PC-9 (cell line): ENCODE measurements at regions not wholly inside any gene's neighbourhood (a gene's known extent, or its start where the extent isn't known, plus 50 kb on each side); places are given as distances from the start of the nearest gene placed in this dataset.

Experiments used
- BruUV-seq: library from RNA; stranded (reverse); fragments of 400-500 nt; replicated peaks from 2 replicates; lab custom pipeline; 2021; lab: Mats Ljungman, UMichigan
- CTCF ChIA-PET: fragments of 300-600 bp; sonication (Branson Sonifier 250); formaldehyde crosslinking; loops from one replicate; lab custom pipeline; 2022; ENCODE audit warnings: antibody characterized with exemption; lab: Charles Lee
- POLR2A ChIA-PET: fragments of 300-600 bp; sonication (Branson Sonifier 250); formaldehyde crosslinking; loops from one replicate; lab custom pipeline; 2022; ENCODE audit warnings: antibody characterized with exemption; ENCODE audit not compliant: unreplicated experiment; lab: Charles Lee
- DNase-seq, 2 experiments: peaks; one replicate each; pipeline versions ENCODE4 v3.0.0 to v3.0.0-alpha.2; 2015 to 2022; ENCODE audit warnings: mixed read lengths in 1 of 2
- H2AFZ ChIP-seq: fragments of 200-600 bp; sonication (generic); 2 replicates; pipeline ENCODE4 v1.8.1; 2017; ENCODE audit warnings: antibody characterized with exemption
- H3F3A ChIP-seq: fragments of 200-600 bp; sonication (generic); 2 replicates; pipeline ENCODE4 v1.8.1; 2017; ENCODE audit warnings: antibody characterized with exemption, mild to moderate bottlenecking, low read depth; ENCODE audit not compliant: insufficient read depth
- H3K27ac ChIP-seq: fragments of 200-600 bp; sonication (generic); 2 replicates; pipeline ENCODE4 v1.6.1; 2016; ENCODE audit warnings: mixed run types
- H3K27me3 ChIP-seq: fragments of 200-600 bp; sonication (generic); 2 replicates; pipeline ENCODE4 v1.6.1; 2016; ENCODE audit warnings: low read depth, mixed run types; ENCODE audit not compliant: insufficient read depth
- H3K36me3 ChIP-seq: fragments of 200-600 bp; sonication (generic); 2 replicates; pipeline ENCODE4 v1.6.1; 2016; ENCODE audit warnings: low read depth, mixed run types
- H3K4me1 ChIP-seq: fragments of 200-600 bp; sonication (generic); replicated peaks from 2 replicates; pipeline ENCODE4 v1.6.1; 2016; ENCODE audit warnings: mixed run types; ENCODE audit not compliant: insufficient read depth
- H3K4me2 ChIP-seq: fragments of 200-600 bp; sonication (generic); 2 replicates; pipeline ENCODE4 v1.6.1; 2017; ENCODE audit warnings: mixed run types
- H3K4me3 ChIP-seq: fragments of 200-600 bp; sonication (generic); 2 replicates; pipeline ENCODE4 v1.6.1; 2016; ENCODE audit warnings: mixed run types
- H3K79me2 ChIP-seq: fragments of 200-600 bp; sonication (generic); 2 replicates; pipeline ENCODE4 v1.6.1; 2017; ENCODE audit warnings: low read depth, mixed run types
- H3K9me2 ChIP-seq: fragments of 200-600 bp; sonication (generic); 2 replicates; pipeline ENCODE4 v1.8.1; 2017; ENCODE audit warnings: mild to moderate bottlenecking; ENCODE audit not compliant: insufficient read depth
- H3K9me3 ChIP-seq: fragments of 200-600 bp; sonication (generic); 2 replicates; pipeline ENCODE4 v1.8.1; 2016; ENCODE audit warnings: low read depth; ENCODE audit not compliant: insufficient read depth
- H4K20me1 ChIP-seq: fragments of 200-600 bp; sonication (generic); 2 replicates; pipeline ENCODE4 v1.8.1; 2017; ENCODE audit not compliant: insufficient read depth
- EZH2 ChIP-seq: fragments of 200-600 bp; sonication (generic); IDR thresholded peaks from 2 replicates; pipeline ENCODE4 v1.8.0; 2017; ENCODE audit warnings: antibody characterized with exemption, low read depth
- intact Hi-C: fragments of 100-400 bp; cut with micrococcal nuclease; formaldehyde crosslinking; loops from one replicate; pipeline ENCODE4 v1.10.0; 2022; ENCODE audit not compliant: unreplicated experiment
- TF ChIP-seq, protein P1 (sequence below): fragments of 200-600 bp; sonication (generic); conservative IDR thresholded peaks from 2 replicates; pipeline ENCODE4 v1.6.1; 2017; ENCODE audit warnings: mixed run types, antibody characterized with exemption, mild to moderate bottlenecking, moderate library complexity

DNA sequence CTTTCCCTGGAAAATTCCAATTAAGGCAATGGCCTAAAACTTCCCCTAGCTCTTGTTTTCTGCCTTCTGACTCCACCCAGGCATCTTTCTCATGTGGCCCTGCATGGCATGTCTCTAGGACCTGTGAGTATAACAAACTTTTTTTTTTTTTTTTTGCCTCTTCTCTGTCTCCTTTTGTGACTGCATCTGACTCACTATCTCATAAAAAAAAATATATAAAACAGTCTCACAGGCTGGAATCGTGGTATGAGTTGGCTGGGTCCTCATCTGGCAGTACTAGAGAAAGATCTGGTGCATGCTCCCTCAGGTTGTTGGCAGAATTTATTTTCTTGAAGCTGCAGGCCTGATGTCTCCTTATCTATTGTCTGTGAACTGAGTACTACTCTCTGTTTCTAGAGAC lies 313.9 kb downstream of the TECRL start:
- no TSS peak for BruUV-seq
- H3K27ac ChIP-seq: no peak overlapping the region
- CTCF ChIA-PET: no interaction called here
- no peaks in the 10 kb centered on the region for H3K4me1 ChIP-seq
- no peak overlapping the region for H3K4me2 ChIP-seq
- no peaks in the 10 kb centered on the region for H3K27me3 ChIP-seq
- no peaks in the 10 kb centered on the region for H3K79me2 ChIP-seq
- H2AFZ ChIP-seq: no peak overlapping the region
- H3K9me3 ChIP-seq: no peaks in the 10 kb centered on the region
- H3K9me2 ChIP-seq: no peaks in the 10 kb centered on the region
- POLR2A ChIA-PET: interaction anchor here (0.6 kb wide), 1 partner anchor 22 kb away, joined by 3 read pairs; no protein-coding TSS in a partner anchor
- no peaks in the 10 kb centered on the region for H3F3A ChIP-seq
- intact Hi-C loops: no loop called here
- no peak overlapping the region for H3K4me3 ChIP-seq
- no peak for DNase-seq
- TF ChIP-seq EZH2: no peak
- TF ChIP-seq, protein P1, sequence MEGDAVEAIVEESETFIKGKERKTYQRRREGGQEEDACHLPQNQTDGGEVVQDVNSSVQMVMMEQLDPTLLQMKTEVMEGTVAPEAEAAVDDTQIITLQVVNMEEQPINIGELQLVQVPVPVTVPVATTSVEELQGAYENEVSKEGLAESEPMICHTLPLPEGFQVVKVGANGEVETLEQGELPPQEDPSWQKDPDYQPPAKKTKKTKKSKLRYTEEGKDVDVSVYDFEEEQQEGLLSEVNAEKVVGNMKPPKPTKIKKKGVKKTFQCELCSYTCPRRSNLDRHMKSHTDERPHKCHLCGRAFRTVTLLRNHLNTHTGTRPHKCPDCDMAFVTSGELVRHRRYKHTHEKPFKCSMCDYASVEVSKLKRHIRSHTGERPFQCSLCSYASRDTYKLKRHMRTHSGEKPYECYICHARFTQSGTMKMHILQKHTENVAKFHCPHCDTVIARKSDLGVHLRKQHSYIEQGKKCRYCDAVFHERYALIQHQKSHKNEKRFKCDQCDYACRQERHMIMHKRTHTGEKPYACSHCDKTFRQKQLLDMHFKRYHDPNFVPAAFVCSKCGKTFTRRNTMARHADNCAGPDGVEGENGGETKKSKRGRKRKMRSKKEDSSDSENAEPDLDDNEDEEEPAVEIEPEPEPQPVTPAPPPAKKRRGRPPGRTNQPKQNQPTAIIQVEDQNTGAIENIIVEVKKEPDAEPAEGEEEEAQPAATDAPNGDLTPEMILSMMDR: no peak
- no peaks in the 10 kb centered on the region for H4K20me1 ChIP-seq
- no peaks in the 10 kb centered on the region for H3K36me3 ChIP-seq

DNA sequence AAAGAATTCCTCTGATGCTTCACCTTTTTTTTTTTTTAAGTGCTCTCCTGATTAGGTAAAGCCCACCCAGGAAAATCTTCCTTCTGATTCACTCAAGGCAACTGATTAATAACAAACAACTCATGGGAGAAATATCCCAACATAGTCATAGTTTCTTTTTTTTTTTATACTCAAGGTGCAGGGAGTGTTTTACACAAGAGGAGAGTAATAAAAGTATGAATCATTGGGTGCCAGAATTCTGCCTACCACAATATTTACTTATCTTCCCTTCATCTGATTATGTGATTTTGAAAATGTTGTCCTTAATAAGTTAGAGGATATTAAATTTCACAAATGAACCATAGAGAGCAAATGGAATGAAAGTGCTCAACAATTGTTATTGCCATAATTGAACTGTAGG lies 329.9 kb downstream of the TECRL start:
- DNase-seq: no peak
- Histone ChIP-seq H4K20me1 (no peaks in the 10 kb centered on the region), H3K4me1 (no peaks in the 10 kb centered on the region), H3K4me3 (no peak overlapping the region), H3K4me2 (no peak overlapping the region), H3F3A (no peaks in the 10 kb centered on the region), H3K27me3 (no peaks in the 10 kb centered on the region), H3K36me3 (no peaks in the 10 kb centered on the region), H3K79me2 (no peaks in the 10 kb centered on the region), H3K9me2 (no peaks in the 10 kb centered on the region), H3K9me3 (no peaks in the 10 kb centered on the region), H2AFZ (no peak overlapping the region), H3K27ac (no peak overlapping the region)
- CTCF ChIA-PET: no interaction called here
- intact Hi-C loops: no loop called here
- POLR2A ChIA-PET: no interaction called here
- BruUV-seq: no TSS peak
- TF ChIP-seq, protein P1: no peak
- TF ChIP-seq EZH2: no peak

DNA sequence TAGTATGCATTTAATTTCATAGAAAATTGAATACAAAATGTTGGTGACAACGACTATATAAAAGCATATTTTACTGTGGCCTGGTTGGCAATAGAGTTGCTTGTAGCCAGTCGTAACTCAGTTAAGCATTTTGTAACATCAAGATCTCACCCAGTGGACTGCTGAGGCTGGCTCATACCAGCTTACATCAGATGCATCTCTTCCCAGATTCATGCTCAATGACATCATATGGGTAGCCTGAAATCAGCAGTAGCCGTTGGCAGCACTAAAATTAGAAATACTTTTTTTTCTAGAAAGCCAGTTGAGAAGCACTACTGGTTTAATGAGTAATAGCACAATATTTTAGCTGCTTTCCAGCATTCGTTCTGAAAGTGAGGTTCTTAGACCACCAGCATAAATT lies 341.2 kb downstream of the TECRL start:
- Histone ChIP-seq H3K79me2 (no peaks in the 10 kb centered on the region), H3K27me3 (no peaks in the 10 kb centered on the region), H3K9me2 (no peaks in the 10 kb centered on the region), H3K27ac (no peak overlapping the region), H3K4me1 (no peaks in the 10 kb centered on the region), H4K20me1 (no peaks in the 10 kb centered on the region), H3K9me3 (no peaks in the 10 kb centered on the region), H3K4me2 (no peak overlapping the region), H3F3A (no peaks in the 10 kb centered on the region), H3K36me3 (no peaks in the 10 kb centered on the region), H3K4me3 (no peak overlapping the region), H2AFZ (no peak overlapping the region)
- TF ChIP-seq EZH2: no peak
- TF ChIP-seq, protein P1: no peak
- DNase-seq: no peak
- intact Hi-C loops: no loop called here
- ChIA-PET POLR2A (no interaction called here), CTCF (no interaction called here)
- no TSS peak for BruUV-seq
